PC-3 (cell line): ENCODE measurements at regions not wholly inside any gene's neighbourhood (a gene's known extent, or its start where the extent isn't known, plus 50 kb on each side); places are given as distances from the start of the nearest gene placed in this dataset.

Experiments
- ATAC-seq: fragments of 200-7000 bp; cut with Tn5 transposase; 2 replicates; pipeline ENCODE4 v1.9.1; 2020; ENCODE audit warnings: mild to moderate bottlenecking, moderate library complexity
- BruUV-seq: library from RNA; stranded (reverse); fragments of 400-500 nt; replicated peaks from 2 replicates; lab custom pipeline; 2021; lab: Mats Ljungman, UMichigan
- CTCF ChIA-PET: fragments of 300-600 bp; sonication (Branson Sonifier 250); formaldehyde crosslinking; loops from one replicate; lab custom pipeline; 2022; ENCODE audit warnings: antibody characterized with exemption; lab: Charles Lee
- POLR2A ChIA-PET: fragments of 300-600 bp; sonication (Branson Sonifier 250); formaldehyde crosslinking; loops from one replicate; lab custom pipeline; 2022; ENCODE audit warnings: antibody characterized with exemption; ENCODE audit not compliant: unreplicated experiment; lab: Charles Lee
- DNase-seq: peaks from one replicate; pipeline ENCODE4 v3.0.0-alpha.2; 2015
- H2AFZ ChIP-seq: fragments of 300-600 bp; sonication (generic); 2 replicates; pipeline ENCODE4 v1.6.0; 2016; ENCODE audit warnings: antibody characterized with exemption, low read length
- H3F3A ChIP-seq: fragments of 300-600 bp; sonication (generic); one replicate; pipeline ENCODE4 v1.6.0; 2017; ENCODE audit warnings: antibody characterized with exemption, low read length, control low read depth, mild to moderate bottlenecking; ENCODE audit not compliant: unreplicated experiment
- H3K27ac ChIP-seq: fragments of 300-600 bp; sonication (generic); 2 replicates; pipeline ENCODE4 v1.5.1; 2016; ENCODE audit warnings: mild to moderate bottlenecking, low read length
- H3K27me3 ChIP-seq: fragments of 300-600 bp; sonication (generic); 2 replicates; pipeline ENCODE4 v1.6.1; 2016; ENCODE audit warnings: low read length, mixed read lengths
- H3K36me3 ChIP-seq: fragments of 300-600 bp; sonication (generic); 2 replicates; pipeline ENCODE4 v1.6.1; 2016; ENCODE audit warnings: low read depth, mixed run types, low read length, mixed read lengths
- H3K4me1 ChIP-seq: fragments of 300-600 bp; sonication (generic); 2 replicates; pipeline ENCODE4 v1.5.1; 2016; ENCODE audit warnings: low read length; ENCODE audit not compliant: insufficient read depth
- H3K4me2 ChIP-seq: fragments of 300-600 bp; sonication (generic); 2 replicates; pipeline ENCODE4 v1.6.0; 2016; ENCODE audit warnings: low read length
- H3K4me3 ChIP-seq: fragments of 300-600 bp; sonication (generic); 2 replicates; pipeline ENCODE4 v1.5.1; 2016; ENCODE audit warnings: mild to moderate bottlenecking, low read length, mixed read lengths
- H3K79me2 ChIP-seq: fragments of 300-600 bp; sonication (generic); 2 replicates; pipeline ENCODE4 v1.6.1; 2017; ENCODE audit warnings: low read length, mixed read lengths
- H3K9ac ChIP-seq: fragments of 300-600 bp; sonication (generic); 2 replicates; pipeline ENCODE4 v1.6.0; 2016; ENCODE audit warnings: mild to moderate bottlenecking, low read length
- H3K9me2 ChIP-seq: fragments of 300-600 bp; sonication (generic); replicated peaks from 2 replicates; pipeline ENCODE4 v1.6.1; 2016; ENCODE audit warnings: mixed run types, low read length, mixed read lengths
- H3K9me3 ChIP-seq: fragments of 300-600 bp; sonication (generic); 2 replicates; pipeline ENCODE4 v1.6.1; 2016; ENCODE audit warnings: low read length, mixed read lengths
- H4K20me1 ChIP-seq: fragments of 300-600 bp; sonication (generic); 2 replicates; pipeline ENCODE4 v1.6.1; 2016; ENCODE audit warnings: low read length, mixed read lengths
- CTCF ChIP-seq: fragments of 300-600 bp; sonication (generic); conservative IDR thresholded peaks from 2 replicates; pipeline ENCODE4 v1.5.1; 2017; ENCODE audit warnings: antibody characterized with exemption, low read depth, mild to moderate bottlenecking, low read length
- EZH2 ChIP-seq: fragments of 300-600 bp; sonication (generic); IDR thresholded peaks from one replicate; pipeline ENCODE4 v1.6.1; 2017; ENCODE audit warnings: antibody characterized with exemption, mild to moderate bottlenecking, low read length; ENCODE audit not compliant: unreplicated experiment
- EZH2phosphoT487 ChIP-seq: fragments of 300-600 bp; sonication (generic); IDR thresholded peaks from 2 replicates; pipeline ENCODE4 v1.6.1; 2018; ENCODE audit warnings: mild to moderate bottlenecking, antibody characterized with exemption, low read length, borderline replicate concordance
- intact Hi-C: fragments of 100-400 bp; cut with micrococcal nuclease; formaldehyde crosslinking; loops from 2 replicates; pipeline ENCODE4 v1.9.0; 2023

GRCh38 chr13:60332682-60333081, 64.3 kb upstream of the TDRD3 start:
- no TSS peak for BruUV-seq
- intact Hi-C loops: loop anchor here (10.0 kb wide), 2 partner anchors 428 to 558 kb away; no protein-coding TSS in a partner anchor
- TF ChIP-seq CTCF: no peak
- no peak for TF ChIP-seq EZH2phosphoT487
- no peak for TF ChIP-seq EZH2

GRCh38 chr13:60334310-60334709, 62.7 kb upstream of the TDRD3 start:
- Histone ChIP-seq H3K9me3 (no peaks in the 10 kb centered on the region), H3F3A (no peaks in the 10 kb centered on the region), H3K36me3 (no peaks in the 10 kb centered on the region), H3K79me2 (no peaks in the 10 kb centered on the region), H3K4me3 (no peak overlapping the region), H3K4me1 (no peaks in the 10 kb centered on the region), H3K27ac (no peak overlapping the region), H3K4me2 (no peak overlapping the region), H4K20me1 (no peaks in the 10 kb centered on the region), H3K9ac (no peak overlapping the region), H3K27me3 (peaks cover 25% of the 10 kb centered on the region; the same call in 1 of the 2 replicates), H3K9me2 (no peaks in the 10 kb centered on the region), H2AFZ (no peak overlapping the region)
- TF ChIP-seq EZH2phosphoT487 (no peak), CTCF (no peak), EZH2 (no peak)
- intact Hi-C loops: loop anchor here (2.0 to 10.0 kb wide), 3 partner anchors 96 to 560 kb away; no protein-coding TSS in a partner anchor
- ChIA-PET POLR2A (no interaction called here), CTCF (no interaction called here)
- DNase-seq (no peak), ATAC-seq (no peak)
- BruUV-seq: no TSS peak

More at GRCh38 chr13:60332682-60333081, 64.3 kb upstream of the TDRD3 start:
- Histone ChIP-seq H3K27me3 (peaks cover 19% of the 10 kb centered on the region; the same call in 1 of the 2 replicates), H2AFZ (no peak overlapping the region), H3K36me3 (no peaks in the 10 kb centered on the region), H3K9me3 (no peaks in the 10 kb centered on the region), H3K4me1 (no peaks in the 10 kb centered on the region), H3F3A (no peaks in the 10 kb centered on the region), H3K79me2 (no peaks in the 10 kb centered on the region), H3K4me3 (no peak overlapping the region), H3K27ac (no peak overlapping the region), H3K4me2 (no peak overlapping the region), H3K9me2 (no peaks in the 10 kb centered on the region), H3K9ac (no peak overlapping the region), H4K20me1 (no peaks in the 10 kb centered on the region)
- ChIA-PET CTCF (no interaction called here), POLR2A (no interaction called here)
- ATAC-seq (no peak), DNase-seq (no peak)

GRCh38 chr13:60335531-60335930, 61.5 kb upstream of the TDRD3 start:
- Histone ChIP-seq H4K20me1 (no peaks in the 10 kb centered on the region), H3K9me3 (no peaks in the 10 kb centered on the region), H3K36me3 (no peaks in the 10 kb centered on the region), H3K4me2 (no peak overlapping the region), H3K9me2 (no peaks in the 10 kb centered on the region), H3K27ac (no peak overlapping the region), H2AFZ (no peak overlapping the region), H3K79me2 (no peaks in the 10 kb centered on the region), H3K27me3 (peaks cover 25% of the 10 kb centered on the region; the same call in 1 of the 2 replicates), H3K4me3 (no peak overlapping the region), H3K9ac (no peak overlapping the region), H3K4me1 (no peaks in the 10 kb centered on the region), H3F3A (no peaks in the 10 kb centered on the region)
- CTCF ChIA-PET: no interaction called here
- ATAC-seq (no peak), DNase-seq (peak; percentile 16)
- POLR2A ChIA-PET: no interaction called here
- no TSS peak for BruUV-seq
- intact Hi-C loops: loop anchor here (2.0 to 10.0 kb wide), 3 partner anchors 95 to 561 kb away; no protein-coding TSS in a partner anchor
- no peak for TF ChIP-seq EZH2
- no peak for TF ChIP-seq EZH2phosphoT487
- peak; percentile 60 for TF ChIP-seq CTCF
